MM.1S (cell line): ENCODE measurements at regions not wholly inside any gene's neighbourhood (a gene's known extent, or its start where the extent isn't known, plus 50 kb on each side); places are given as distances from the start of the nearest gene placed in this dataset.

Experiments
- DNase-seq: peaks from one replicate; pipeline ENCODE4 v3.0.0-alpha.2; 2015
- H2AFZ ChIP-seq: fragments of 300-600 bp; sonication (generic); 2 replicates; pipeline ENCODE4 v1.6.0; 2016; ENCODE audit warnings: antibody characterized with exemption, low read length
- H3F3A ChIP-seq: fragments of 300-600 bp; sonication (generic); 2 replicates; pipeline ENCODE4 v1.6.1; 2016; ENCODE audit warnings: mild to moderate bottlenecking, antibody characterized with exemption, low read length, moderate library complexity, mixed read lengths; ENCODE audit not compliant: insufficient read depth
- H3K27ac ChIP-seq: fragments of 300-600 bp; sonication (generic); 2 replicates; pipeline ENCODE4 v1.5.1; 2016; ENCODE audit warnings: mild to moderate bottlenecking, low read length
- H3K27me3 ChIP-seq: fragments of 300-600 bp; sonication (generic); replicated peaks from 2 replicates; pipeline ENCODE4 v1.6.0; 2016; ENCODE audit warnings: low read length; ENCODE audit not compliant: insufficient read depth
- H3K36me3 ChIP-seq: fragments of 300-600 bp; sonication (generic); replicated peaks from 2 replicates; pipeline ENCODE4 v1.6.1; 2016; ENCODE audit warnings: mild to moderate bottlenecking, low read length, mixed read lengths; ENCODE audit not compliant: insufficient read depth
- H3K4me1 ChIP-seq: fragments of 300-600 bp; sonication (generic); 2 replicates; pipeline ENCODE4 v1.6.1; 2016; ENCODE audit warnings: low read length, mixed read lengths
- H3K4me2 ChIP-seq: fragments of 300-600 bp; sonication (generic); 2 replicates; pipeline ENCODE4 v1.6.0; 2016; ENCODE audit warnings: low read depth, low read length
- H3K4me3 ChIP-seq: fragments of 300-600 bp; sonication (generic); 2 replicates; pipeline ENCODE4 v1.5.1; 2016; ENCODE audit warnings: low read length, mixed read lengths
- H3K79me2 ChIP-seq: fragments of 300-600 bp; sonication (generic); 2 replicates; pipeline ENCODE4 v1.6.1; 2016; ENCODE audit warnings: mixed run types, low read length, mixed read lengths
- H3K9ac ChIP-seq: fragments of 300-600 bp; sonication (generic); 2 replicates; pipeline ENCODE4 v1.6.1; 2016; ENCODE audit warnings: low read length, mixed read lengths
- H3K9me2 ChIP-seq: fragments of 300-600 bp; sonication (generic); replicated peaks from 2 replicates; pipeline ENCODE4 v1.6.1; 2016; ENCODE audit warnings: mild to moderate bottlenecking, low read length, mixed read lengths; ENCODE audit not compliant: insufficient read depth
- H3K9me3 ChIP-seq: fragments of 300-600 bp; sonication (generic); replicated peaks from 2 replicates; pipeline ENCODE4 v1.6.1; 2016; ENCODE audit warnings: mild to moderate bottlenecking, low read length, mixed read lengths; ENCODE audit not compliant: insufficient read depth
- H4K20me1 ChIP-seq: fragments of 300-600 bp; sonication (generic); 2 replicates; pipeline ENCODE4 v1.6.1; 2016; ENCODE audit warnings: mild to moderate bottlenecking, low read length, moderate library complexity, mixed read lengths; ENCODE audit not compliant: insufficient read depth
- EZH2 ChIP-seq: fragments of 300-600 bp; sonication (generic); optimal IDR thresholded peaks from 2 replicates; pipeline ENCODE3; 2017; ENCODE audit warnings: low read depth, mild to moderate bottlenecking, antibody characterized with exemption, low read length, mixed read lengths
- EZH2phosphoT487 ChIP-seq: fragments of 300-600 bp; sonication (generic); IDR thresholded peaks from 2 replicates; pipeline ENCODE4 v1.6.1; 2018; ENCODE audit warnings: antibody characterized with exemption, low read length
- TF ChIP-seq, protein P1 (sequence below): fragments of 300-600 bp; sonication (generic); IDR thresholded peaks from 2 replicates; pipeline ENCODE4 v1.5.1; 2016; ENCODE audit warnings: antibody characterized with exemption, low read length, mixed read lengths

DNA sequence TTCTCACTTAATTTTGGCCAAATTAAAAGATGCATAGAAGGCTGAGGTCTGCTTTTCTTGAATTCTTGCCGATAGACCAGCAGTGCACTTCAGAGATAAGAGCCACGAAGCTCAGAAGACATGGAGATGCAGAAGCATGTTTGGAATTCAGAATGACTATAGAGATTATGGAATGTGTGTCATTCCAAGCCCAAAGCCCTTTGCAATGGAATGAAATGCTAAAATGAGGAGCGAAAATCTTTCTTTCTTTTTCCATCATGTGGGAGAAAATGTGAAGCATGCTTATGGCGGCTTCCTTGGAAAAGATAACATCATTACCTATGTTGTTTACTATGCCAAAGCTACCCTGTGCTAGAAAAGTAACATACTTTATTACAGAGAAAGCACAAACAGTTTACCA is 257.0 kb upstream of the RNF32 start:
- Histone ChIP-seq H3F3A (no peaks in the 10 kb centered on the region), H3K27me3 (peaks cover 11% of the 10 kb centered on the region; the same call in 1 of the 2 replicates), H3K4me3 (no peak overlapping the region), H3K36me3 (no peaks in the 10 kb centered on the region), H4K20me1 (no peaks in the 10 kb centered on the region), H3K9ac (no peak overlapping the region), H3K79me2 (no peaks in the 10 kb centered on the region), H3K4me1 (no peaks in the 10 kb centered on the region), H3K9me3 (no peaks in the 10 kb centered on the region), H2AFZ (no peak overlapping the region), H3K9me2 (no peaks in the 10 kb centered on the region), H3K4me2 (no peak overlapping the region), H3K27ac (no peak overlapping the region)
- DNase-seq, result no peak
- TF ChIP-seq EZH2, result no peak
- TF ChIP-seq EZH2phosphoT487, result no peak
- TF ChIP-seq, protein P1, sequence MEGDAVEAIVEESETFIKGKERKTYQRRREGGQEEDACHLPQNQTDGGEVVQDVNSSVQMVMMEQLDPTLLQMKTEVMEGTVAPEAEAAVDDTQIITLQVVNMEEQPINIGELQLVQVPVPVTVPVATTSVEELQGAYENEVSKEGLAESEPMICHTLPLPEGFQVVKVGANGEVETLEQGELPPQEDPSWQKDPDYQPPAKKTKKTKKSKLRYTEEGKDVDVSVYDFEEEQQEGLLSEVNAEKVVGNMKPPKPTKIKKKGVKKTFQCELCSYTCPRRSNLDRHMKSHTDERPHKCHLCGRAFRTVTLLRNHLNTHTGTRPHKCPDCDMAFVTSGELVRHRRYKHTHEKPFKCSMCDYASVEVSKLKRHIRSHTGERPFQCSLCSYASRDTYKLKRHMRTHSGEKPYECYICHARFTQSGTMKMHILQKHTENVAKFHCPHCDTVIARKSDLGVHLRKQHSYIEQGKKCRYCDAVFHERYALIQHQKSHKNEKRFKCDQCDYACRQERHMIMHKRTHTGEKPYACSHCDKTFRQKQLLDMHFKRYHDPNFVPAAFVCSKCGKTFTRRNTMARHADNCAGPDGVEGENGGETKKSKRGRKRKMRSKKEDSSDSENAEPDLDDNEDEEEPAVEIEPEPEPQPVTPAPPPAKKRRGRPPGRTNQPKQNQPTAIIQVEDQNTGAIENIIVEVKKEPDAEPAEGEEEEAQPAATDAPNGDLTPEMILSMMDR, result no peak

DNA sequence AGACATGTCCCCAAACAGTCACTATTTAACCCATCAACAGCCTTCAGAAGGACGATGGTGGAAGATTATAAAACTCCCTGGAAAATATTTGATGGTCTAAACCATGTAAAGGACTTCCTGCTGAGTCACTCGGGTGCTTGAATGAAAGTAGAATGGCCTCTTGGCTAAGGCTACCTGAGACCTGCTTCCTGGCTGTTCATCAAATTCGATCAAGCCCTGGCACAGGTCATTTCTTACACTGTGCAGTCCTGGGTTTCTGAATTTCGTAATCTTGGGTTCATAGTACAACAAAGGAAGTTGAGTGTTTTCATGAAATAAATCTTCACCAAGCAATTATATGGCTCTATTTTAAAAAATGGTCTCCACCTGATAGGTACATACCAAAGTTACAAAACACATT is 260.3 kb upstream of the RNF32 start:
- Histone ChIP-seq H3K9ac (no peak overlapping the region), H3K27me3 (peaks cover 5% of the 10 kb centered on the region; the same call in 1 of the 2 replicates), H3K9me3 (no peaks in the 10 kb centered on the region), H3K27ac (no peak overlapping the region), H3K36me3 (no peaks in the 10 kb centered on the region), H3K79me2 (no peaks in the 10 kb centered on the region), H3K4me3 (no peak overlapping the region), H4K20me1 (no peaks in the 10 kb centered on the region), H3K4me2 (peak overlapping the region; percentile 7; the same call in 1 of the 2 replicates), H3K9me2 (no peaks in the 10 kb centered on the region), H3F3A (no peaks in the 10 kb centered on the region), H2AFZ (no peak overlapping the region), H3K4me1 (no peaks in the 10 kb centered on the region)
- DNase-seq, result no peak
- TF ChIP-seq EZH2phosphoT487, result no peak
- TF ChIP-seq EZH2, result no peak
- TF ChIP-seq, protein P1, result no peak

DNA sequence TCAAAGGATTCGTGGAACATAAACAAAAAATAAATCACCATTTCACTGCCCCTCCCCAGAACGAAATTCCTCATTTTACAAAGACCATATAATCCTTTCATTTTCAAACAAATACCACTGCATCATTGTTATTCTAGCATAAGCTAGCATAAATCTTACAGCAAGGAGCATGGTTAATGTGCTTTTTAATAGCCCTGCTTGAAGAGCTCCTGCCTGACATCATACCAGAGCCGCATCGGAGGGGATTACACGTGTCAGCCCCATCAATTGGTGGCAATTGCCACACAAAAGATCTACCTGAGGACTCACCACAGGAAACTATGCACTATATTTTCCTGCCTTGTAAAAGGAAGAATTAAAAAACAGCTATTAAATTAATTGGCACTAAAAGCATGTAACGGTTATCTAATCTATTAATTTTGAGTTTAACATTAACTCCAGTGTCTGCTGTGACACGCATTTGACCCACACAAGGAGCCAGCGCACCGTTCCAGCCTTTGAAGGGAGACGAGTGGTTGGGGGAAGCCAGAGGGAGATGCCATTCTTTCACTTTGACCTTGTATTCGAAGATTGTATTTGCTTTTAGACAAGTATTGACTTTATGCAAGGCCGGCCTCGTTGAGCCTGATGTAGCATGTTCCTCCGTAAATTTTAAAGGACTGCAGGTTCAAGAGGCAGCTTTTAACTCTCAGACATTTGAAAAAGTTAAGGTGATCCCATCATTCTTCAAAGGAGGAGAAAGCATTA is 261.1 kb upstream of the RNF32 start:
- TF ChIP-seq EZH2phosphoT487 (no peak), EZH2 (no peak)
- TF ChIP-seq, protein P1, result no peak
- no peak for DNase-seq
- Histone ChIP-seq H3K27me3 (no peaks in the 10 kb centered on the region; the same call in 1 of the 2 replicates), H3K4me2 (peak overlapping the region; percentile 7; the same call in 1 of the 2 replicates), H4K20me1 (no peaks in the 10 kb centered on the region), H3K9ac (no peak overlapping the region), H3K79me2 (no peaks in the 10 kb centered on the region), H3K4me3 (no peak overlapping the region), H3F3A (no peaks in the 10 kb centered on the region), H3K9me2 (no peaks in the 10 kb centered on the region), H3K36me3 (no peaks in the 10 kb centered on the region), H2AFZ (no peak overlapping the region), H3K9me3 (no peaks in the 10 kb centered on the region), H3K27ac (no peak overlapping the region), H3K4me1 (no peaks in the 10 kb centered on the region)
